IPS-15b (cell line): ENCODE measurements at regions not wholly inside any gene's neighbourhood (a gene's known extent, or its start where the extent isn't known, plus 50 kb on each side); places are given as distances from the start of the nearest gene placed in this dataset.
"Not testable (repeated sequence)": the region's sequence is repeated elsewhere in the genome, so short reads cannot be mapped to it uniquely, and the experiment has no call there.

ENCODE experiments used
- H3K27me3 ChIP-seq: one replicate; pipeline ENCODE4 v1.6.1; 2013; ENCODE audit warnings: low read length; ENCODE audit not compliant: control insufficient read depth, insufficient read depth
- H3K36me3 ChIP-seq: one replicate; pipeline ENCODE4 v1.6.1; 2013; ENCODE audit warnings: low read length; ENCODE audit not compliant: control insufficient read depth, insufficient read depth
- H3K4me1 ChIP-seq: one replicate; pipeline ENCODE4 v1.6.1; 2013; ENCODE audit warnings: mild to moderate bottlenecking, low read length; ENCODE audit not compliant: control insufficient read depth, insufficient read depth
- H3K4me3 ChIP-seq: one replicate; pipeline ENCODE4 v1.5.1; 2013; ENCODE audit warnings: low read depth, low read length
- H3K9ac ChIP-seq: one replicate; pipeline ENCODE4 v1.6.1; 2013; ENCODE audit warnings: low read depth, mild to moderate bottlenecking, low read length
- H3K9me3 ChIP-seq: one replicate; pipeline ENCODE4 v1.6.1; 2013; ENCODE audit warnings: mild to moderate bottlenecking, low read length; ENCODE audit not compliant: control insufficient read depth, insufficient read depth

GRCh38 chr9:87193925-87194868 is 246.9 kb upstream of the GAS1 start:
- Histone ChIP-seq H3K9me3 (no peaks in the 10 kb centered on the region), H3K4me1 (peaks cover 3% of the 10 kb centered on the region), H3K9ac (no peak overlapping the region), H3K27me3 (peaks cover 6% of the 10 kb centered on the region), H3K4me3 (no peak overlapping the region), H3K36me3 (no peaks in the 10 kb centered on the region)

DNA sequence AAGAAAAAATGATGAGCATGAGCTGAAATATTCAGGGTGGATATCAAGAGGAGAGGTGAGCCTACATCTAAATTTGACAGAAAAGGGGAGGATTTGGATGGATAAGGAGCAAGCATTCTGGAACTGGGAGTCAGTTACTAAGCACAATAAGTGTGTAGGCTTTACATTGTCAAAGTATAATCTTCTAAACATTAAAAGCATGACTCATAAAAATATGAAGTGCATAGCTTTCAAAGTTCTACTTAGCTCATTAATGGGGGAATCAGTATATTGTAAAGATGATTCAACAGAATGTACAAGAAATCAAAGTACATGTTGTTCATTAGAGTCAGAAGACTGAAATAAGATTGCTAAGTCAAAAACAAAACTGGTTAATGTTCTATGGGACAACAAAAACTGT is 248.0 kb upstream of the GAS1 start:
- Histone ChIP-seq H3K36me3 (no peaks in the 10 kb centered on the region), H3K4me3 (no peak overlapping the region), H3K9ac (no peak overlapping the region), H3K27me3 (peaks cover 6% of the 10 kb centered on the region), H3K4me1 (peaks cover 3% of the 10 kb centered on the region), H3K9me3 (no peaks in the 10 kb centered on the region)

DNA sequence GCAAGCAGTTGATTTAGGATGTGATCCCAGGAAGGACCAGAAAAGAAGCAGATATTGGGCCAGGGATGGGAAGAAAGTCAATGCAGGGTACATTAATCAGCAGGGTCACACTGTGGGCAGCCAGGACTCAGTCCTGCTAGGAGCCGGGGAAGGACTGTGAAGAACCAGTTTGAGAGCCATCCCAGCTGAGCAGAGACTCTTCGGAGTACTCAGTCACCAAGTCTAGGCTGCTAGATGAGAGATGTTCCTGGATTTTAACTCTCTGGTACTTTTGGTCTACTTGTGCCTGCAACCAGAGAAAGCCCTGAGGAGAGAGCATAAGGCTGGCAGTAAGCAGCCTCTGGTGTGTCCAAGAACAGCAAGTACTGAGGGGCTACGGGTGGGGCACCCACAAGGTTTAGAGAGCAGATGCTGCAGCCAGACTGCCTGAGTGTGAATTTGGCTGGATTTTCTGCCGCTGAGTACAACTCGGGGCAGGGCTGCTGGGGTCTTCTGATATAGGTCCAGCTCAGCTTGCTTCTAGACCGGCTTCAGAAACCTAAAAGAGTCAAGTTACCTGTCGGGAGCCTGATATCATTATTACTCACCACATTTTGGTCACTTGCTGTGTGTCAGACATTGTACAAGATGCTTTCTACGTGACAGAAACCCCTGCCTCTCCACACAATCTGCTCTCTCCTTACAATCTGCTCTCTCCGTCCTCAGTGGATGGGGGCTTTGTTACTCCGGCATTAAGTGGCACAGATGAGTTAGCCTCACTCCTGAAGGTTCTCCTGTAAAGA is 250.2 kb upstream of the GAS1 start:
- Histone ChIP-seq H3K9ac (no peak overlapping the region), H3K4me1 (peaks cover 3% of the 10 kb centered on the region), H3K36me3 (no peaks in the 10 kb centered on the region), H3K27me3 (peaks cover 6% of the 10 kb centered on the region), H3K9me3 (no peaks in the 10 kb centered on the region), H3K4me3 (no peak overlapping the region)

DNA sequence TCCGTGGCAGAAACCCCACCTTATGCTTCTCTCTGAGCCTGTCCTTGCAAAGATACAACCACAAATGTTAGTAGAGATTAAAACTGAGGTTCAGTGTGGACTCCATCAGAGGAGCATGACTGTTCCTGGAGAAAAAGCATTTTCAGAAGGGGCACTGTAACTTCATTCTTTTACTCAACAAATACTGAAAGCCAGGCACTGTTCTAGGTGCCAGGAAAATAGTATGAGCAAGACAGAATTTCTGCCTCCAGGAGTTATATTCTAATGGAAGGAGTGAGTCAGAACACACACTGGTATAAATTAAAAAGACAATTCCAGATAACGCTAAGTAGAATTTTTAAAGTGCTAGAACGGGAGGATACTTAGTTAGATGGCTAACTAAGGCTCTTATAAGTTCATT is 251.4 kb upstream of the GAS1 start:
- Histone ChIP-seq H3K4me3 (no peak overlapping the region), H3K4me1 (peaks cover 3% of the 10 kb centered on the region), H3K36me3 (no peaks in the 10 kb centered on the region), H3K27me3 (peaks cover 6% of the 10 kb centered on the region), H3K9ac (no peak overlapping the region), H3K9me3 (no peaks in the 10 kb centered on the region)

- Histone ChIP-seq H3K9me3 (no peaks in the 10 kb centered on the region), H3K36me3 (no peaks in the 10 kb centered on the region)
Observed at GRCh38 chr9:87199278-87199677, 252.0 kb upstream of the GAS1 start.

DNA sequence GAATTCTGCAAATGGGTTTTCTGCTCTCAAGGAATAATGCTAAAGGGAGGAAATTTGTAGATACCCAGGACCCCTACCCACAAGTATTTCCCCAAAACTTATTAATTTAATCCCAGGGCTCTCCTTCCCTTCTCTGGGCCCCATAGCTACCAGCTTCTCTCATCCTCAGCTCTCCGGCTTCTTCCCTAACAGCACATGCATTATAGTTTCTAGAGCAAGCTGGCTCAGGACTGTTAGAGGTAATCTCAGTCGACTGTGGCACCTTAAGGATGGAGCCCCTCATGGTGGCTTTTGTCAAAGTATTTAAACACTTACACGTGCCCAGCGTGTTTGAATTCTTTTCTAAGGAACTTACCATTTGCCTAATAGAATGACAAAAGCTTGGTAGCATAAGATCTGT is 252.5 kb upstream of the GAS1 start:
- H3K9ac ChIP-seq, result no peak overlapping the region
- H3K27me3 ChIP-seq, result peaks cover 6% of the 10 kb centered on the region
- H3K9me3 ChIP-seq, result no peaks in the 10 kb centered on the region
- H3K4me1 ChIP-seq, result peaks cover 3% of the 10 kb centered on the region
- H3K36me3 ChIP-seq, result no peaks in the 10 kb centered on the region
- H3K4me3 ChIP-seq, result no peak overlapping the region

More at GRCh38 chr9:87199278-87199677, 252.0 kb upstream of the GAS1 start:
- H3K4me1 ChIP-seq, result peaks cover 3% of the 10 kb centered on the region
- H3K9ac ChIP-seq, result no peak overlapping the region
- H3K27me3 ChIP-seq, result peaks cover 6% of the 10 kb centered on the region
- H3K4me3 ChIP-seq, result no peak overlapping the region

GRCh38 chr9:87201351-87201751 is 254.0 kb upstream of the GAS1 start:
- H3K27me3 ChIP-seq, result peaks cover 6% of the 10 kb centered on the region
- no peak overlapping the region for H3K4me3 ChIP-seq
- no peaks in the 10 kb centered on the region for H3K36me3 ChIP-seq

GRCh38 chr9:87206064-87206661 is 258.9 kb upstream of the GAS1 start:
- Histone ChIP-seq H3K9me3 (no peaks in the 10 kb centered on the region), H3K4me3 (no peak overlapping the region), H3K4me1 (no peaks in the 10 kb centered on the region), H3K36me3 (no peaks in the 10 kb centered on the region), H3K9ac (no peak overlapping the region), H3K27me3 (no peaks in the 10 kb centered on the region)

More at GRCh38 chr9:87201351-87201751, 254.0 kb upstream of the GAS1 start:
- Histone ChIP-seq H3K9me3 (no peaks in the 10 kb centered on the region), H3K4me1 (peaks cover 3% of the 10 kb centered on the region), H3K9ac (no peak overlapping the region)

GRCh38 chr9:87210658-87211057 is 263.4 kb upstream of the GAS1 start:
- H3K27me3 ChIP-seq, H3K4me3 ChIP-seq, H3K9me3 ChIP-seq, H3K4me1 ChIP-seq, H3K9ac ChIP-seq, H3K36me3 ChIP-seq: not testable (repeated sequence)

DNA sequence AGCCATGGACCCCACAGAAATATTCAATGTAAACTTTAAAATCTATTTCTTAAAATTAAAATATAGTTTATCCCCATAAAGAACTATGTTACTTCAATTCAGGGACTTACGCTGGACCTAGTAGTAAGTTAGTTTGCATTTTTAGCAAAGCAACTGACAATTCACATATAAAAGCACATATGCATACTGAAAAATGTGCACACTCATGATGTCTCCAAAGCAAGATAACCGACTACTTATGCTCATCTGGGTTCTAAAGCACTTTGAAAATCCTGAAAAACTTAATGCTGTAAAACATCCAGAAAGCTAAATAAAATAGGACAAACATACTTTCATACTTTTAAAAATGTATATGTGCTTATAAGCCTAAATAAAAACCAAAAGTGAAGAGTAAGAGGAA is 264.4 kb upstream of the GAS1 start:
- no peak overlapping the region for H3K4me3 ChIP-seq
- no peak overlapping the region for H3K9ac ChIP-seq
- H3K9me3 ChIP-seq, result no peaks in the 10 kb centered on the region
- no peaks in the 10 kb centered on the region for H3K27me3 ChIP-seq
- H3K4me1 ChIP-seq, result peaks cover 4% of the 10 kb centered on the region
- H3K36me3 ChIP-seq, result no peaks in the 10 kb centered on the region

DNA sequence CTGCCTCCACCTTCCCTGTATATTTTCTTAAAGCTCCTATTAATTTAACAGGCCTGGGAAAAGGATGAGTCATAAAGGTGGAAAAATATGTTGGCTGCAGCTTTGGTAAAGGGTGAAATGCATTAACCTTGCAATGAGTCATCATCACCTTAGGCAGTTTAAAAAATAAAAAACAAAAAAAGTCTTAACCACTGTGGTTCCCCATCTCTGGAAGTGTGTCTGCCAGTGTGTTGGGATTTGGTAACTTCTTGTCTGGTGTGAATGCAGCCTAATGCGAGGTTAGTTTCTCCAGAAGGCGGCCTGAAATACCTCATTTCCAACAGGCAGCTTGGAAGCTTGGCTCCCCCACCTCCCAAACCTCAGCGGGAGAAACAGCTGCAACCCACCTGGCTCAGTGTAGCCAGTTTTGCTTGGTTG is 265.3 kb upstream of the GAS1 start:
- Histone ChIP-seq H3K9me3 (no peaks in the 10 kb centered on the region), H3K27me3 (no peaks in the 10 kb centered on the region)

More for the DNA sequence above, 265.3 kb upstream of the GAS1 start:
- no peak overlapping the region for H3K9ac ChIP-seq
- H3K4me1 ChIP-seq, result peaks cover 4% of the 10 kb centered on the region
- no peak overlapping the region for H3K4me3 ChIP-seq
- no peaks in the 10 kb centered on the region for H3K36me3 ChIP-seq
